SK-N-SH treated with all-trans-retinoic acid at 6 μM for 48 hours (cell line): ENCODE measurements at regions not wholly inside any gene's neighbourhood (a gene's known extent, or its start where the extent isn't known, plus 50 kb on each side); places are given as distances from the start of the nearest gene placed in this dataset.

Source experiments
- ATAC-seq: fragments of 200-7000 bp; cut with Tn5 transposase; 3 replicates; pipeline ENCODE4 v1.9.1; 2020; ENCODE audit warnings: mild to moderate bottlenecking, moderate library complexity
- ARNTL ChIP-seq: fragments of 450-650 bp; formaldehyde crosslinking; IDR thresholded peaks from 2 replicates; pipeline ENCODE4 v1.5.0; 2020; ENCODE audit warnings: low read depth, mild to moderate bottlenecking, moderate library complexity, borderline replicate concordance
- BACH2 ChIP-seq: fragments of 250-450 bp; sonication (Bioruptor Pico); IDR thresholded peaks from 2 replicates; pipeline ENCODE4 v1.9.0; 2021; ENCODE audit warnings: mild to moderate bottlenecking, borderline replicate concordance
- CSDC2 ChIP-seq: fragments of 250-450 bp; sonication (Bioruptor Pico); IDR thresholded peaks from 2 replicates; pipeline ENCODE4 v1.5.0; 2020; ENCODE audit warnings: mild to moderate bottlenecking, moderate library complexity
- ESRRG ChIP-seq: fragments of 250-450 bp; sonication (Bioruptor Pico); IDR thresholded peaks from 2 replicates; pipeline ENCODE4 v1.6.1; 2021; ENCODE audit warnings: mild to moderate bottlenecking
- ISL1 ChIP-seq: fragments of 250-450 bp; sonication (Bioruptor Pico); IDR thresholded peaks from 2 replicates; pipeline ENCODE4 v2.1.2; 2022; ENCODE audit warnings: mild to moderate bottlenecking, moderate library complexity
- OSR1 ChIP-seq: fragments of 250-450 bp; sonication (Bioruptor Pico); IDR thresholded peaks from 2 replicates; pipeline ENCODE4 v1.8.0; 2022; ENCODE audit warnings: moderate library complexity, mild to moderate bottlenecking, inconsistent platforms
- PPARA ChIP-seq: fragments of 250-450 bp; sonication (Bioruptor Pico); IDR thresholded peaks from 2 replicates; pipeline ENCODE4 v1.5.0; 2020; ENCODE audit warnings: mild to moderate bottlenecking, borderline replicate concordance
- RARB ChIP-seq: fragments of 250-450 bp; sonication (Bioruptor Pico); IDR thresholded peaks from 2 replicates; pipeline ENCODE4 v1.8.0; 2021; ENCODE audit warnings: mild to moderate bottlenecking, moderate library complexity
- SNAI2 ChIP-seq: fragments of 250-450 bp; sonication (Bioruptor Pico); IDR thresholded peaks from 2 replicates; pipeline ENCODE4 v1.5.0; 2020; ENCODE audit warnings: mild to moderate bottlenecking, moderate library complexity
- TCF4 ChIP-seq: fragments of 250-450 bp; sonication (Bioruptor Pico); IDR thresholded peaks from 2 replicates; pipeline ENCODE4 v1.8.0; 2021; ENCODE audit warnings: mild to moderate bottlenecking, moderate library complexity, borderline replicate concordance
- TOX ChIP-seq: fragments of 250-450 bp; sonication (Bioruptor Pico); IDR thresholded peaks from 2 replicates; pipeline ENCODE4 v1.8.0; 2021; ENCODE audit warnings: mild to moderate bottlenecking, moderate library complexity, borderline replicate concordance
- ZC3H10 ChIP-seq: fragments of 250-450 bp; sonication (Bioruptor Pico); IDR thresholded peaks from 2 replicates; pipeline ENCODE4 v1.5.1; 2021; ENCODE audit warnings: mild to moderate bottlenecking, moderate library complexity
- ZFP3 ChIP-seq: fragments of 250-450 bp; sonication (Bioruptor Pico); IDR thresholded peaks from 2 replicates; pipeline ENCODE4 v1.5.0; 2020; ENCODE audit warnings: mild to moderate bottlenecking, moderate library complexity
- ZFP30 ChIP-seq: fragments of 450-650 bp; formaldehyde crosslinking; IDR thresholded peaks from 2 replicates; pipeline ENCODE4 v1.5.0; 2022; ENCODE audit warnings: mild to moderate bottlenecking, moderate library complexity
- ZNF565 ChIP-seq: fragments of 450-650 bp; formaldehyde crosslinking; conservative IDR thresholded peaks from 2 replicates; pipeline ENCODE4 v1.5.0; 2020; ENCODE audit warnings: low read depth, mild to moderate bottlenecking, moderate library complexity
- ZNF70 ChIP-seq: fragments of 450-650 bp; formaldehyde crosslinking; IDR thresholded peaks from 2 replicates; pipeline ENCODE4 v1.5.0; 2020; ENCODE audit warnings: mild to moderate bottlenecking, moderate library complexity
- ZNF8 ChIP-seq: fragments of 450-650 bp; formaldehyde crosslinking; IDR thresholded peaks from 2 replicates; pipeline ENCODE4 v1.5.0; 2020; ENCODE audit warnings: mild to moderate bottlenecking, moderate library complexity
- TF ChIP-seq, protein P1 (sequence below): fragments of 250-450 bp; sonication (Bioruptor Pico); IDR thresholded peaks from 2 replicates; pipeline ENCODE4 v1.8.0; 2021; ENCODE audit warnings: low read depth, mild to moderate bottlenecking, moderate library complexity, borderline replicate concordance
- TF ChIP-seq, protein P2 (sequence below): fragments of 250-450 bp; sonication (Bioruptor Pico); IDR thresholded peaks from 2 replicates; pipeline ENCODE4 v1.8.0; 2020; ENCODE audit warnings: mild to moderate bottlenecking, moderate library complexity, borderline replicate concordance
- TF ChIP-seq, protein P3 (sequence below): fragments of 250-450 bp; sonication (Bioruptor Pico); IDR thresholded peaks from 2 replicates; pipeline ENCODE4 v1.5.1; 2021; ENCODE audit warnings: mild to moderate bottlenecking, moderate library complexity
- TF ChIP-seq, protein P4 (sequence below): fragments of 250-450 bp; sonication (Bioruptor Pico); IDR thresholded peaks from 2 replicates; pipeline ENCODE4 v1.5.1; 2020; ENCODE audit warnings: low read depth, mild to moderate bottlenecking, moderate library complexity

DNA sequence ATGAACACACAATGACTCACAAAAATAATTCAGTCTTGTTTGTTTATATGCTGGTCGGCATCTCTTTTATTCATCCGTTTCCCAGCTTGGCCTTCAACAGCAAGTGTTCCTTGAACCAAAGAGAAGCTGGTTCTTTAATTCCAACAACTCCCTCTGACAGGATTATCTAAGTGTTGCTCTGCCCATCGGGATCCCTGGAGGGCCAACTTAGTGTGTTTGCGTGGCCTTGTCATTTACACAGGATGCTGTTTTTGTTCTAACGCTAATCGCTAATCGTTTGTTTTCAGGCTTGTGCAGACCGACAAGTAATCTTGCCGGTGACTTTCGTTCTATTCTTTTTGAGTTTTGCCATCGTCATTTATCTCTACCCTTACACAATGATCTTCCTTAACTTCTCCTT lies 267.4 kb upstream of the EXOC2 start:
- ATAC-seq = no peak
- TF ChIP-seq OSR1 (no peak), ZNF8 (CRISPR knock-in tag) (no peak), ZFP3 (CRISPR knock-in tag) (no peak), SNAI2 (CRISPR knock-in tag) (no peak), ZFP30 (CRISPR knock-in tag) (no peak), ZC3H10 (CRISPR knock-in tag) (no peak), PPARA (CRISPR knock-in tag) (no peak), RARB (CRISPR knock-in tag) (no peak)
- TF ChIP-seq, protein P1, sequence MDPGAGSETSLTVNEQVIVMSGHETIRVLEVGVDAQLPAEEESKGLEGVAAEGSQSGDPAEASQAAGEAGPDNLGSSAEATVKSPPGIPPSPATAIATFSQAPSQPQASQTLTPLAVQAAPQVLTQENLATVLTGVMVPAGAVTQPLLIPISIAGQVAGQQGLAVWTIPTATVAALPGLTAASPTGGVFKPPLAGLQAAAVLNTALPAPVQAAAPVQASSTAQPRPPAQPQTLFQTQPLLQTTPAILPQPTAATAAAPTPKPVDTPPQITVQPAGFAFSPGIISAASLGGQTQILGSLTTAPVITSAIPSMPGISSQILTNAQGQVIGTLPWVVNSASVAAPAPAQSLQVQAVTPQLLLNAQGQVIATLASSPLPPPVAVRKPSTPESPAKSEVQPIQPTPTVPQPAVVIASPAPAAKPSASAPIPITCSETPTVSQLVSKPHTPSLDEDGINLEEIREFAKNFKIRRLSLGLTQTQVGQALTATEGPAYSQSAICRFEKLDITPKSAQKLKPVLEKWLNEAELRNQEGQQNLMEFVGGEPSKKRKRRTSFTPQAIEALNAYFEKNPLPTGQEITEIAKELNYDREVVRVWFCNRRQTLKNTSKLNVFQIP (CRISPR knock-in tag) = no peak
- TF ChIP-seq, protein P2, sequence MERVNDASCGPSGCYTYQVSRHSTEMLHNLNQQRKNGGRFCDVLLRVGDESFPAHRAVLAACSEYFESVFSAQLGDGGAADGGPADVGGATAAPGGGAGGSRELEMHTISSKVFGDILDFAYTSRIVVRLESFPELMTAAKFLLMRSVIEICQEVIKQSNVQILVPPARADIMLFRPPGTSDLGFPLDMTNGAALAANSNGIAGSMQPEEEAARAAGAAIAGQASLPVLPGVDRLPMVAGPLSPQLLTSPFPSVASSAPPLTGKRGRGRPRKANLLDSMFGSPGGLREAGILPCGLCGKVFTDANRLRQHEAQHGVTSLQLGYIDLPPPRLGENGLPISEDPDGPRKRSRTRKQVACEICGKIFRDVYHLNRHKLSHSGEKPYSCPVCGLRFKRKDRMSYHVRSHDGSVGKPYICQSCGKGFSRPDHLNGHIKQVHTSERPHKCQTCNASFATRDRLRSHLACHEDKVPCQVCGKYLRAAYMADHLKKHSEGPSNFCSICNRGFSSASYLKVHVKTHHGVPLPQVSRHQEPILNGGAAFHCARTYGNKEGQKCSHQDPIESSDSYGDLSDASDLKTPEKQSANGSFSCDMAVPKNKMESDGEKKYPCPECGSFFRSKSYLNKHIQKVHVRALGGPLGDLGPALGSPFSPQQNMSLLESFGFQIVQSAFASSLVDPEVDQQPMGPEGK (CRISPR knock-in tag) = no peak

DNA sequence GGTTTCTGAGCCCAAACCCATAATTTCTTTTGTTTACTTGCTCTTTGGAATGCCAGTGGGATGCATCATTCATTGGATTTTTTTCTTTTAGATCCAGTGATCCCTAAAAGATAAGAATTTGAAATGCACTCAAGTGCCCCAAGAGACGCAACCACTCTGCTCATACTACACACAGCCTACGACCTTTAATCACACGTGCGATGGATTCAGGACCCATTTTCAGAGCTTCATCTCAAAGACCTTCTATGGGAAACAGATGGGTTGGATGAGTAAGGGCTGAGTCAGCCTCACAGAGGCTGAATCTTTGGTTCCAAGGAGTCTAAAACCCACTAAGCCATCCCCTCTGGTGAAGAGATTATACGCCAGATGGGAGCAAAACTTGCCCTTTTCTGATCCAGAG lies 265.5 kb upstream of the EXOC2 start:
- ATAC-seq = no peak

DNA sequence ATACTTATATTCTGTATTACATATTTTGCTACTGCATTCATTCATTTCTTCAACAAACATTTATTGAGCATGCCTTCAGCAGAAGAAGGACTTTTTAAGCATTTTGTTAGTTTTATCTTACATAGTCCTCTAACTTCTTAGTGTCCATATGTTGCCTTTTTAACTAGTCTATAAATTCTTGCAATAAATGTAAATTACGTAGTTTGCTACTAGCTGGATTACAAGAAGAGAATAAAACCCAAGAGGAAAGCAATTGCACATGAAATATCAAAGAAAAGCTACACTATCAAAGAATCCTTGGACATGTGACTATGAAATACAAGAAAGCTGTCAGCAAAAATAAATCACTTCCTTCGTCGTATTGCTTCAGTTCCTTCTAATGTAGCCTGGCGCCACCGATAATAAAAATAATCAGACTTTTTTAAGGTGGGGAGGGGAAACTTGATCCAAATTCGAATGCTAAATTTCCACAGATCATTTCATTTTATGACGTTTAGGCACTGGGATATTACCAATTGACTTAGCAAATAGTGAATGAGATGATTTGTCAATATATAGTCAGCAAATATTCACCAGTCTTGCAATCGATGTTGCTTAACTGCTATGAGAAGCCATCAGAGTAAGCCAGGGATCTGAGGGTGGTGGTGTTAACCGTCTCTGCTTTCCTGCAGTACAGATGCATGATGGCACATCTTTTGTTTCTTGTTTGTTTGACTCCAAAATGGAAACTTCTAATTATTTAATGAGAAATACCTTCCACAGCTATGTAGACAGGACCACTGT lies 258.7 kb upstream of the EXOC2 start:
- ATAC-seq = no peak
- TF ChIP-seq ARNTL = no peak
- TF ChIP-seq, protein P3, sequence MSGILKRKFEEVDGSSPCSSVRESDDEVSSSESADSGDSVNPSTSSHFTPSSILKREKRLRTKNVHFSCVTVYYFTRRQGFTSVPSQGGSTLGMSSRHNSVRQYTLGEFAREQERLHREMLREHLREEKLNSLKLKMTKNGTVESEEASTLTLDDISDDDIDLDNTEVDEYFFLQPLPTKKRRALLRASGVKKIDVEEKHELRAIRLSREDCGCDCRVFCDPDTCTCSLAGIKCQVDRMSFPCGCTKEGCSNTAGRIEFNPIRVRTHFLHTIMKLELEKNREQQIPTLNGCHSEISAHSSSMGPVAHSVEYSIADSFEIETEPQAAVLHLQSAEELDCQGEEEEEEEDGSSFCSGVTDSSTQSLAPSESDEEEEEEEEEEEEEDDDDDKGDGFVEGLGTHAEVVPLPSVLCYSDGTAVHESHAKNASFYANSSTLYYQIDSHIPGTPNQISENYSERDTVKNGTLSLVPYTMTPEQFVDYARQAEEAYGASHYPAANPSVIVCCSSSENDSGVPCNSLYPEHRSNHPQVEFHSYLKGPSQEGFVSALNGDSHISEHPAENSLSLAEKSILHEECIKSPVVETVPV = no peak
- no peak for TF ChIP-seq ZNF8 (CRISPR knock-in tag)
- TF ChIP-seq ESRRG (CRISPR knock-in tag) = no peak
- no peak for TF ChIP-seq ZFP30 (CRISPR knock-in tag)
- TF ChIP-seq CSDC2 (CRISPR knock-in tag) = no peak
- TF ChIP-seq TOX (CRISPR knock-in tag) = no peak
- TF ChIP-seq RARB (CRISPR knock-in tag) = no peak
- no peak for TF ChIP-seq ZNF70 (CRISPR knock-in tag)
- TF ChIP-seq ISL1 (CRISPR knock-in tag) = no peak
- TF ChIP-seq, all 23 proteins: peak for 0

More for the DNA sequence above, 265.5 kb upstream of the EXOC2 start:
- TF ChIP-seq SNAI2 (CRISPR knock-in tag) (no peak), ZC3H10 (CRISPR knock-in tag) (no peak), TCF4 (CRISPR knock-in tag) (no peak), RARB (CRISPR knock-in tag) (no peak), CSDC2 (CRISPR knock-in tag) (no peak), ZNF70 (CRISPR knock-in tag) (no peak), OSR1 (no peak), ZFP3 (CRISPR knock-in tag) (no peak), ZFP30 (CRISPR knock-in tag) (no peak), ISL1 (CRISPR knock-in tag) (no peak), TOX (CRISPR knock-in tag) (no peak), PPARA (CRISPR knock-in tag) (no peak), ARNTL (no peak), BACH2 (CRISPR knock-in tag) (no peak), ZNF565 (CRISPR knock-in tag) (no peak), ESRRG (CRISPR knock-in tag) (no peak)
- TF ChIP-seq, protein P2 (CRISPR knock-in tag) = no peak
- TF ChIP-seq, protein P4, sequence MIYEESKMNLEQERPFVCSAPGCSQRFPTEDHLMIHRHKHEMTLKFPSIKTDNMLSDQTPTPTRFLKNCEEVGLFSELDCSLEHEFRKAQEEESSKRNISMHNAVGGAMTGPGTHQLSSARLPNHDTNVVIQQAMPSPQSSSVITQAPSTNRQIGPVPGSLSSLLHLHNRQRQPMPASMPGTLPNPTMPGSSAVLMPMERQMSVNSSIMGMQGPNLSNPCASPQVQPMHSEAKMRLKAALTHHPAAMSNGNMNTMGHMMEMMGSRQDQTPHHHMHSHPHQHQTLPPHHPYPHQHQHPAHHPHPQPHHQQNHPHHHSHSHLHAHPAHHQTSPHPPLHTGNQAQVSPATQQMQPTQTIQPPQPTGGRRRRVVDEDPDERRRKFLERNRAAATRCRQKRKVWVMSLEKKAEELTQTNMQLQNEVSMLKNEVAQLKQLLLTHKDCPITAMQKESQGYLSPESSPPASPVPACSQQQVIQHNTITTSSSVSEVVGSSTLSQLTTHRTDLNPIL (CRISPR knock-in tag) = no peak
